OCI-LY3 (cell line): ENCODE measurements at regions not wholly inside any gene's neighbourhood (a gene's known extent, or its start where the extent isn't known, plus 50 kb on each side); places are given as distances from the start of the nearest gene placed in this dataset.

ENCODE experiments used
- CTCF ChIP-seq: fragments of 200-600, 300-600 bp; sonication (generic); IDR thresholded peaks from 2 replicates; pipeline ENCODE4 v1.5.1; 2014; ENCODE audit warnings: antibody characterized with exemption, low read length, low read depth
- EZH2phosphoT487 ChIP-seq: fragments of 200-600 bp; shearing (Covaris generic); IDR thresholded peaks from 2 replicates; pipeline ENCODE4 v1.6.1; 2018; ENCODE audit warnings: antibody characterized with exemption, mixed run types, low read depth

GRCh38 chr4:124579896-124580295 is 132.6 kb downstream of the ANKRD50 start:
- no peak for TF ChIP-seq CTCF
- no peak for TF ChIP-seq EZH2phosphoT487
